Transverse colon (tissue), 4 donors: ENCODE measurements at regions not wholly inside any gene's neighbourhood (a gene's known extent, or its start where the extent isn't known, plus 50 kb on each side); places are given as distances from the start of the nearest gene placed in this dataset.

Source experiments
- CTCF ChIP-seq, 5 experiments: fragments of 200-600 bp in 3 of 5; fragments of 450-650 bp in 2 of 5; sonication (generic) in 3 of 5; IDR thresholded peaks; 1 replicate in 2 of 5; 2 replicates in 3 of 5; pipeline ENCODE4 v1.5.1; 2016 to 2017; ENCODE audit warnings: antibody characterized with exemption in 5 of 5, inconsistent platforms in 3 of 5, mild to moderate bottlenecking in 2 of 5, moderate library complexity in 1 of 5
- POLR2A ChIP-seq: fragments of 450-650 bp; IDR thresholded peaks from one replicate; pipeline ENCODE4 v1.6.1; 2016; ENCODE audit warnings: antibody characterized with exemption, mild to moderate bottlenecking, moderate library complexity
- POLR2AphosphoS5 ChIP-seq, 3 donors: sonication (generic); formaldehyde crosslinking; IDR thresholded peaks; one replicate each; pipeline ENCODE4 v1.6.1; 2016; ENCODE audit warnings: antibody characterized with exemption in 3 of 3

DNA sequence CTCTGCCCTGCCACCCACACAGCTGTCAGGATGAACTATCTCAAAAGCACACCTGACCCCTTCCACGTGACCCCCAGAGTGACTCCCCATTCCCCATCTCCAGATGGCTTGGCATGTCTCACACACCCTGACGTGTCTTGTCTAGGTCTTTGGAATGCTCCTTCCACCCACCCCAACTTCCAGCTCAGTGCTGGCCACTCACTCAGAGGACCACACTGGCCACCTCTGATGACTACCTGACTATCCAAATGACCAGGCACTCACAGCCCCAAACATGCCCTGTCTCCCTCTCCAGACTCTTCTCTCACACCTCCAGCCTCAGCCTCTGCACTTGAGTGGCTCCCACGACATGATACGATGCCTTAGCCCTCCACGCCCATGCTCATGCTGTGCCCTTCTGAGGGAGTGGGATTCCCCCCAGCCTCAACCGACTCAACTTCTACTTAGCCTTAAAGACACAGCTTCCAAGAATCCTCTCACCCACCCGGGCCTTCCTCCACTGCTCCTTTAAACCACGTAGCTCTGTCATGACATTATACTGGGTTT lies 259.4 kb downstream of the BUD13 start:
- TF ChIP-seq CTCF (IDR thresholded peaks at IDR 0.05) (no peak), POLR2A (no peak), POLR2AphosphoS5 (IDR thresholded peaks at IDR 0.05) (no peak)
